ENCODE measurements at regions not wholly inside any gene's neighbourhood (a gene's known extent, or its start where the extent isn't known, plus 50 kb on each side); places are given as distances from the start of the nearest gene placed in this dataset.

GRCh38 chr6:1515781-1516180 is 93.9 kb upstream of the FOXC1 start:
- ATAC-seq (ENCODE audit: insufficient read depth, low read depth) (no peak), DNase-seq (no peak)
- Histone ChIP-seq H3K9ac (ENCODE audit: low read depth, low read length) (no peak overlapping the region), H3K27me3 (ENCODE audit: insufficient read depth, low read length, poor library complexity) (peaks cover 3% of the 10 kb centered on the region), H3K36me3 (ENCODE audit: insufficient read depth, low read length) (no peaks in the 10 kb centered on the region), H3K4me1 (ENCODE audit: insufficient read depth, low read length) (no peaks in the 10 kb centered on the region), H3K27ac (ENCODE audit: low read length) (no peak overlapping the region), H3K4me2 (ENCODE audit: insufficient read depth, low read length) (no peak overlapping the region), H3K79me2 (ENCODE audit: insufficient read depth, low read length) (no peaks in the 10 kb centered on the region), H4K20me1 (ENCODE audit: insufficient read depth, low read length) (no peaks in the 10 kb centered on the region), H3K4me3 (ENCODE audit: low read depth in 1 of 2, low read length in 2 of 2) (no peak overlapping the region), H2AFZ (ENCODE audit: low read depth, low read length) (no peak overlapping the region), H3K9me3 (ENCODE audit: insufficient read depth, low read length, severe bottlenecking) (no peaks in the 10 kb centered on the region)
- TF ChIP-seq, protein P1, sequence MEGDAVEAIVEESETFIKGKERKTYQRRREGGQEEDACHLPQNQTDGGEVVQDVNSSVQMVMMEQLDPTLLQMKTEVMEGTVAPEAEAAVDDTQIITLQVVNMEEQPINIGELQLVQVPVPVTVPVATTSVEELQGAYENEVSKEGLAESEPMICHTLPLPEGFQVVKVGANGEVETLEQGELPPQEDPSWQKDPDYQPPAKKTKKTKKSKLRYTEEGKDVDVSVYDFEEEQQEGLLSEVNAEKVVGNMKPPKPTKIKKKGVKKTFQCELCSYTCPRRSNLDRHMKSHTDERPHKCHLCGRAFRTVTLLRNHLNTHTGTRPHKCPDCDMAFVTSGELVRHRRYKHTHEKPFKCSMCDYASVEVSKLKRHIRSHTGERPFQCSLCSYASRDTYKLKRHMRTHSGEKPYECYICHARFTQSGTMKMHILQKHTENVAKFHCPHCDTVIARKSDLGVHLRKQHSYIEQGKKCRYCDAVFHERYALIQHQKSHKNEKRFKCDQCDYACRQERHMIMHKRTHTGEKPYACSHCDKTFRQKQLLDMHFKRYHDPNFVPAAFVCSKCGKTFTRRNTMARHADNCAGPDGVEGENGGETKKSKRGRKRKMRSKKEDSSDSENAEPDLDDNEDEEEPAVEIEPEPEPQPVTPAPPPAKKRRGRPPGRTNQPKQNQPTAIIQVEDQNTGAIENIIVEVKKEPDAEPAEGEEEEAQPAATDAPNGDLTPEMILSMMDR (IDR thresholded peaks at IDR 0.05; ENCODE audit: borderline replicate concordance, extremely low read depth, low read length, poor library complexity, severe bottlenecking) = no peak
- no peak for TF ChIP-seq EZH2 (IDR thresholded peaks at IDR 0.05; ENCODE audit: borderline replicate concordance, low read depth, low read length, severe bottlenecking)

DNA sequence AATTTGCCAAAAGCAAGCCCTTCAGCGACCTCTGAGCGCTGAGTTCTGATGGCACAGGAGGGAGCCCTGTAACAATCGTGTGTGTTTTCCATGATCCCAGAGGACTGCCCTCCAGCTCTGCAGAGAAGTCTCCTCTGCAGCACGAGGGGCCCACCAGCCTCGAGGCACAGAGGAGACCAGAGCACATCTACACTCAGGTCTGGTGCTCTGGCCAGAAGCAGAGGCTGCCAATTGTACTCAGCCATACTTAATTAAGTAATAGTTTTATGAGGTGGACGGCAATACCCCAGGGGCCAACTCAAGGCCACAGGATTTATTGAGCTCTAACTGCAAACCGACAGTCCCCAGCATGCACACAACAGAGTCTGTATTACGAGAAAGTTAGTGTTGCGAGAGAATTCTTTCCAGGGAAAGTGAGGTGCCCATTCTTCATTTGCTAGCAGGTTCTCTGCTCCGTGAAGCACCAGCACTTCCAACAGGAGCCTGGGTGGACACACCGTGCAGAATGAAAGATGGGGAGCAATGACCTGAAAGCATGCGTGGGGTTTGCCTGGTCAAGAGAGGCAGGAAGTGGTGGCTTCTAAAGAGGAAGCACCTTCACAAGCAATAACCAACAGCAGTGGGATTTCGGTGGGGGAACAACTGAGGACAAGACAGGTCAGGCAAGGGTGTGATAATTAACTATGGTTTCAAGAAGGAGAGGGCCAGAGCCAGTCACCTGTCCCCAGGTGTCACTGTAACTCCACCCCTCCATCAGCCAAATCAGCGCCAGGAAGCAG is 92.8 kb upstream of the FOXC1 start:
- Histone ChIP-seq H4K20me1 (ENCODE audit: insufficient read depth, low read length) (no peaks in the 10 kb centered on the region), H3K4me2 (ENCODE audit: insufficient read depth, low read length) (no peak overlapping the region), H3K4me3 (ENCODE audit: low read depth in 1 of 2, low read length in 2 of 2) (no peak overlapping the region), H3K27ac (ENCODE audit: low read length) (no peak overlapping the region), H3K36me3 (ENCODE audit: insufficient read depth, low read length) (no peaks in the 10 kb centered on the region), H3K4me1 (ENCODE audit: insufficient read depth, low read length) (no peaks in the 10 kb centered on the region), H2AFZ (ENCODE audit: low read depth, low read length) (no peak overlapping the region), H3K9ac (ENCODE audit: low read depth, low read length) (no peak overlapping the region), H3K9me3 (ENCODE audit: insufficient read depth, low read length, severe bottlenecking) (no peaks in the 10 kb centered on the region), H3K79me2 (ENCODE audit: insufficient read depth, low read length) (no peaks in the 10 kb centered on the region), H3K27me3 (ENCODE audit: insufficient read depth, low read length, poor library complexity) (peaks cover 3% of the 10 kb centered on the region)
- ATAC-seq (ENCODE audit: insufficient read depth, low read depth) (no peak), DNase-seq (no peak)
- TF ChIP-seq EZH2 (IDR thresholded peaks at IDR 0.05; ENCODE audit: borderline replicate concordance, low read depth, low read length, severe bottlenecking) = no peak
- TF ChIP-seq, protein P1 (IDR thresholded peaks at IDR 0.05; ENCODE audit: borderline replicate concordance, extremely low read depth, low read length, poor library complexity, severe bottlenecking) = no peak

GRCh38 chr6:1518855-1519254 is 90.9 kb upstream of the FOXC1 start:
- Histone ChIP-seq H2AFZ (ENCODE audit: low read depth, low read length) (no peak overlapping the region), H3K9me3 (ENCODE audit: insufficient read depth, low read length, severe bottlenecking) (no peaks in the 10 kb centered on the region), H3K4me2 (ENCODE audit: insufficient read depth, low read length) (no peak overlapping the region), H3K27ac (ENCODE audit: low read length) (no peak overlapping the region), H4K20me1 (ENCODE audit: insufficient read depth, low read length) (no peaks in the 10 kb centered on the region), H3K36me3 (ENCODE audit: insufficient read depth, low read length) (no peaks in the 10 kb centered on the region), H3K9ac (ENCODE audit: low read depth, low read length) (no peak overlapping the region), H3K79me2 (ENCODE audit: insufficient read depth, low read length) (no peaks in the 10 kb centered on the region), H3K4me1 (ENCODE audit: insufficient read depth, low read length) (no peaks in the 10 kb centered on the region), H3K4me3 (ENCODE audit: low read depth in 1 of 2, low read length in 2 of 2) (no peak overlapping the region), H3K27me3 (ENCODE audit: insufficient read depth, low read length, poor library complexity) (peaks cover 1% of the 10 kb centered on the region)
- TF ChIP-seq, protein P1 (IDR thresholded peaks at IDR 0.05; ENCODE audit: borderline replicate concordance, extremely low read depth, low read length, poor library complexity, severe bottlenecking) = no peak
- TF ChIP-seq EZH2 (IDR thresholded peaks at IDR 0.05; ENCODE audit: borderline replicate concordance, low read depth, low read length, severe bottlenecking) = no peak
- ATAC-seq (ENCODE audit: insufficient read depth, low read depth) (no peak), DNase-seq (no peak)

Measured in DND-41 (cell line).